Endothelial cell of umbilical vein (primary cell): ENCODE measurements at regions not wholly inside any gene's neighbourhood (a gene's known extent, or its start where the extent isn't known, plus 50 kb on each side); places are given as distances from the start of the nearest gene placed in this dataset.

Experiments used
- BruUV-seq: library from RNA; stranded (reverse); fragments of 400-500 nt; replicated peaks from 2 replicates; lab custom pipeline; 2021; lab: Mats Ljungman, UMichigan
- CTCF ChIA-PET: fragments of 300-600, 350-600 bp; sonication (Branson Sonifier 250); formaldehyde crosslinking; loops from one replicate; lab custom pipeline; 2021; ENCODE audit warnings: antibody characterized with exemption, inconsistent platforms; lab: Charles Lee
- POLR2A ChIA-PET: fragments of 300-600, 350-600 bp; sonication (Branson Sonifier 250); formaldehyde crosslinking; loops from one replicate; lab custom pipeline; 2021; ENCODE audit warnings: antibody characterized with exemption, inconsistent platforms; lab: Charles Lee
- DNase-seq: peaks from one replicate; pipeline ENCODE4 v3.0.0-alpha.2; 2011; ENCODE audit warnings: low read depth, low spot score
- FAIRE-seq: peaks from 2 replicates; lab custom pipeline; 2011; peaks lifted over from hg19 to GRCh38; lab: Jason Lieb, UNC
- H2AFZ ChIP-seq: 2 replicates; pipeline ENCODE4 v1.6.0; 2012; ENCODE audit warnings: low read depth, low read length, control low read depth, inconsistent platforms
- H3K27ac ChIP-seq: 2 replicates; pipeline ENCODE4 v1.5.1; 2011; ENCODE audit warnings: low read depth, mild to moderate bottlenecking, control low read depth, low read length, moderate library complexity; ENCODE audit not compliant: insufficient read depth
- H3K27me3 ChIP-seq, 2 experiments: 2 replicates each; pipeline versions ENCODE4 v1.6.0 to v1.6.1; 2011; ENCODE audit warnings: low read length in 2 of 2, mixed read lengths in 1 of 2; ENCODE audit not compliant: control insufficient read depth in 2 of 2, insufficient read depth in 2 of 2
- H3K36me3 ChIP-seq, 2 experiments: 2 replicates in 1 of 2; 3 replicates in 1 of 2; pipeline ENCODE4 v1.5.1; 2011; ENCODE audit warnings: low read length in 2 of 2, mild to moderate bottlenecking in 1 of 2, moderate library complexity in 1 of 2; ENCODE audit not compliant: control insufficient read depth in 2 of 2, insufficient read depth in 2 of 2; ENCODE audit errors: extremely low read depth in 1 of 2
- H3K4me1 ChIP-seq: 3 replicates; pipeline ENCODE4 v1.5.1; 2011; ENCODE audit warnings: mild to moderate bottlenecking, low read length; ENCODE audit not compliant: control insufficient read depth, insufficient read depth; ENCODE audit errors: extremely low read depth
- H3K4me2 ChIP-seq: 2 replicates; pipeline ENCODE4 v1.6.1; 2011; ENCODE audit warnings: low read length, control low read depth, mixed read lengths; ENCODE audit not compliant: insufficient read depth
- H3K4me3 ChIP-seq, 3 experiments: fragments of 200-600 bp in 1 of 3; sonication (generic), shearing (Covaris generic) in 1 of 3; replicated peaks in 1 of 3; 2 replicates each; pipeline ENCODE4 v1.5.1; 2011 to 2016; ENCODE audit warnings: control low read depth in 3 of 3, low read length in 3 of 3, mild to moderate bottlenecking in 2 of 3, inconsistent platforms in 1 of 3, low read depth in 1 of 3, moderate library complexity in 1 of 3; ENCODE audit not compliant: insufficient read depth in 1 of 3
- H3K79me2 ChIP-seq: 2 replicates; pipeline ENCODE4 v1.6.0; 2012; ENCODE audit warnings: low read length, inconsistent platforms; ENCODE audit not compliant: control insufficient read depth, insufficient read depth
- H3K9ac ChIP-seq: replicated peaks from 2 replicates; pipeline ENCODE3; 2011; ENCODE audit warnings: low read length, control low read depth; ENCODE audit not compliant: insufficient read depth; ENCODE audit errors: extremely low read depth
- H3K9me1 ChIP-seq: replicated peaks from 3 replicates; pipeline ENCODE4 v1.6.0; 2011; ENCODE audit warnings: mild to moderate bottlenecking, low read length; ENCODE audit not compliant: control insufficient read depth, insufficient read depth; ENCODE audit errors: extremely low read depth
- H3K9me3 ChIP-seq: replicated peaks from 2 replicates; pipeline ENCODE4 v1.5.1; 2012; ENCODE audit warnings: low read length, inconsistent platforms; ENCODE audit not compliant: control insufficient read depth, insufficient read depth
- H4K20me1 ChIP-seq: replicated peaks from 2 replicates; pipeline ENCODE3; 2011; ENCODE audit warnings: mild to moderate bottlenecking, low read length; ENCODE audit not compliant: control insufficient read depth, insufficient read depth; ENCODE audit errors: extremely low read depth
- EZH2 ChIP-seq: IDR thresholded peaks from 2 replicates; pipeline ENCODE4 v1.6.1; 2012; ENCODE audit warnings: borderline replicate concordance, low read depth, mild to moderate bottlenecking, moderate library complexity, low read length, inconsistent platforms; ENCODE audit not compliant: severe bottlenecking
- FOS ChIP-seq: IDR thresholded peaks from 2 replicates; pipeline ENCODE4 v1.6.1; 2011; ENCODE audit warnings: mild to moderate bottlenecking, low read length, moderate library complexity, borderline replicate concordance; ENCODE audit not compliant: insufficient read depth
- GATA2 ChIP-seq: IDR thresholded peaks from 2 replicates; pipeline ENCODE4 v1.7.0; 2011; ENCODE audit warnings: low read depth, mild to moderate bottlenecking, moderate library complexity, mixed read lengths, low read length; ENCODE audit not compliant: insufficient read length, insufficient read depth
- JUN ChIP-seq: IDR thresholded peaks from 2 replicates; pipeline ENCODE4 v1.6.1; 2011; ENCODE audit warnings: borderline replicate concordance, low read depth; ENCODE audit not compliant: insufficient read length, insufficient read depth
- MAX ChIP-seq: IDR thresholded peaks from 2 replicates; pipeline ENCODE4 v1.6.1; 2011; ENCODE audit not compliant: insufficient read depth, insufficient read length
- MYC ChIP-seq: IDR thresholded peaks from one replicate; pipeline ENCODE4 v1.6.1; 2011; ENCODE audit warnings: mild to moderate bottlenecking, low read depth, low read length
- POLR2AphosphoS5 ChIP-seq: IDR thresholded peaks from 2 replicates; pipeline ENCODE4 v1.6.1; 2012; ENCODE audit warnings: low read depth, mild to moderate bottlenecking, control low read depth, low read length, moderate library complexity; ENCODE audit not compliant: insufficient read depth
- dilution Hi-C: fragments of 300-500 bp; cut with MboI; formaldehyde crosslinking; loops from one replicate; pipeline ENCODE4 v1.15.0; 2019; ENCODE audit warnings: low sequenced_read_pairs; ENCODE audit not compliant: extremely low pct_ligation_motif_present
- intact Hi-C: fragments of 100-400 bp; cut with micrococcal nuclease; formaldehyde crosslinking; loops from one replicate; pipeline ENCODE4 v1.10.0; 2022

- BruUV-seq: no TSS peak
- Histone ChIP-seq H3K36me3 (no peaks in the 10 kb centered on the region), H3K4me3 (no peak overlapping the region), H3K4me2 (no peak overlapping the region), H3K9ac (no peak overlapping the region), H2AFZ (no peak overlapping the region), H3K9me3 (no peaks in the 10 kb centered on the region), H3K27me3 (no peaks in the 10 kb centered on the region), H3K9me1 (no peaks in the 10 kb centered on the region), H3K4me1 (no peaks in the 10 kb centered on the region), H4K20me1 (no peaks in the 10 kb centered on the region), H3K27ac (no peak overlapping the region), H3K79me2 (no peaks in the 10 kb centered on the region)
- ChIA-PET CTCF (no interaction called here), POLR2A (no interaction called here)
- intact Hi-C loops (no loop called here), dilution Hi-C loops (no loop called here)
- TF ChIP-seq EZH2: no peak
- no peak for TF ChIP-seq FOS
- TF ChIP-seq MAX: no peak
- TF ChIP-seq GATA2: no peak
- TF ChIP-seq JUN: no peak
- FAIRE-seq (no peak), DNase-seq (no peak)
Measured at GRCh38 chr21:16262091-16262490, 532.3 kb downstream of the USP25 start.

- FAIRE-seq: no peak
- no peaks in the 10 kb centered on the region for H3K27me3 ChIP-seq
- BruUV-seq: no TSS peak
- H3K4me1 ChIP-seq: no peaks in the 10 kb centered on the region
- dilution Hi-C loops: no loop called here
- H3K9me3 ChIP-seq: no peaks in the 10 kb centered on the region
- TF ChIP-seq MYC (no peak), POLR2AphosphoS5 (no peak), JUN (no peak)
- no peak overlapping the region for H3K9ac ChIP-seq
- peak overlapping the region; percentile 43 for H2AFZ ChIP-seq
- H3K27ac ChIP-seq: no peak overlapping the region
- ChIA-PET POLR2A (no interaction called here), CTCF (no interaction called here)
- H3K79me2 ChIP-seq: no peaks in the 10 kb centered on the region
- H3K4me2 ChIP-seq: peak overlapping the region; percentile 80
- H3K36me3 ChIP-seq: no peaks in the 10 kb centered on the region
- no peaks in the 10 kb centered on the region for H4K20me1 ChIP-seq
- no peaks in the 10 kb centered on the region for H3K9me1 ChIP-seq
- peak; percentile 22 for DNase-seq
- intact Hi-C loops: no loop called here
- H3K4me3 ChIP-seq: no peak overlapping the region
Measured at GRCh38 chr21:16264319-16264718, 534.5 kb downstream of the USP25 start.
